ENCODE measurements at regions not wholly inside any gene's neighbourhood (a gene's known extent, or its start where the extent isn't known, plus 50 kb on each side); places are given as distances from the start of the nearest gene placed in this dataset.

- no peak for DNase-seq
Observed at GRCh38 chr1:229040630-229041358, 230.1 kb upstream of the RAB4A start.

DNA sequence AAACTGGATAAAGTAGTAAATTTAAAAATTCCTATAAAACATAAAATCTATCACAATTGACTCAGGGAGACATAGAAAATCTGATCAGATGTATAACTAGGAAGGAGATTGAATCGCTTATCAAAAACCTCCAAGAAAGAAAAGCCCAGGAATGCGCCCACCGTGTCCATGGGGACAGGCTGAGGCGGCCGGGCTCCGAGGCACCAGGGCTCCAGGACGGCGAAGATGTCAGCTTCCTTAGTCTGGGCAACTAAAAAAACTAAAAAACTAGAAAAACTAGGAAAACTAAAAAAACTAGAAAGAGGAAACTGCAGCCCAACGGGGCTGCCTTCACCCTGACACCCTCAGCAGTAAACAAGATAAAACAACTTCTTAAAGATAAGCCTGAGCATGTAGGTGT lies 229.0 kb upstream of the RAB4A start:
- no peak for DNase-seq

DNA sequence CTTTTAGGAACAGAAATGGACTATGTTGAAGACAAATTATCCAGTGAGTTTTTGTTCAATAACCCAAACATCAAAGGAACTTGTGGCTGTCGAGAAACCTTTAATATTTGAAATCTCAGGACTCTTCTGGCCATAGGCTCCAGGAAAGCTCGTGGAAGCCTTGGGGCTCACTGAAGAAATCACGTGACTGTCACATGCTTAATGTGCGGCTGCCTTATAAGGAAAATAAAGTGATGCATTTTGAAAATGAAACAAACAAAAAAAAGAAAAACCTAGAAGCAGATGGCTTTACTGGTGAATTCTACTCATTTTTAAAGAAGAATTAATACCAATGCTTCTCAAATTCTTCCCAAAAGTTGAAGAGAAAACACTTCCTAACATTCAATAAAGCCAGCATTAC lies 228.4 kb upstream of the RAB4A start:
- no peak for DNase-seq

GRCh38 chr1:229043115-229043514 lies 227.8 kb upstream of the RAB4A start:
- DNase-seq, result no peak

GRCh38 chr1:229046251-229046853 lies 224.6 kb upstream of the RAB4A start:
- DNase-seq, result no peak

GRCh38 chr1:229047161-229047839 lies 223.6 kb upstream of the RAB4A start:
- no peak for DNase-seq

- no peak for DNase-seq
Observed at GRCh38 chr1:229047840-229048620, 222.9 kb upstream of the RAB4A start.

- DNase-seq, result no peak
Observed at GRCh38 chr1:229048896-229049295, 222.0 kb upstream of the RAB4A start.

- DNase-seq, result no peak
Observed at GRCh38 chr1:229056046-229056445, 214.9 kb upstream of the RAB4A start.

- no peak for DNase-seq
Observed at GRCh38 chr1:229058111-229058561, 212.8 kb upstream of the RAB4A start.

- no peak for DNase-seq
Observed at GRCh38 chr1:229058729-229059128, 212.2 kb upstream of the RAB4A start.

DNA sequence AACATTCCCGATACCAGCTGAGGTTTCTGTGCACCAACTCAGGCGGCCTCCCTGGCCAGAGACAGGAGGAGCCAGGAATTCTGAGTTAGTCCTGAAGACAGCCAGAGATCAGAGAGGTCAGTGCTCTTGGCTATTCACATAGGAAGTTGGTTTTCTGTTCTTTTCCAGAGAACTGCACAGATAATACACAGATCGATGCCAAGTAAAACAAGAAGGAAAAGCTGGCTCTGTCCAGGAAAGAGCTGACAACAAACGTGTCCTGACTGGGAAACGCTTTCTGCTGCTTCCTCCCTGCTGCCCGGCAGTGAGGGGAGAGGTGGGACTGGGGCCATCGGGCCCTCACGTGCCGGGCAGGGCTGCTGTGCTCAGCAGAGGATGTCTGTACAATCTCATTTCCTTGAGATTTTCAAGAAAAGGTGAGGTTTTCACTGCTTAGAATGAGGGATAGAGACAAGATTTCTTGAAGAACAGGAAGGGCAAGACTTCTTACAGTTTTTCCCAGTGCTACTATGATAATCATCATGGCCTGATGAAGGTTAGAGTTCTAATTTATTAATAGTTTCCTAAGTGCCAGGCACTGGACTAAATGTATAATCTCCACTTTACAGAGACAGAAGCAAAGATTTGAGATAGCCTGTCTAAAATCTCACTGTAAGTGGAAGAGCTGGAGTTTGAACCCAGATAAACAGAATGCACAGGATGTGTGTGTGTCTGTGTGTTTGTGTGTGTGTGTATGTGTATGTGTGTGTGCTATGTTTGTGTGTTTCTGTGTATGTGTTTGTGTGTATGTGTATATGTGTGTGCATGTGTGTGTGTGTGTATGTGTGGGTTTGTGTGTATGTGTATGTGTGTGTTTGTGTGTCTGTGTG lies 211.0 kb upstream of the RAB4A start:
- DNase-seq, result no peak

- DNase-seq, result no peak
Observed at GRCh38 chr1:229062135-229062534, 208.8 kb upstream of the RAB4A start.

- DNase-seq, result no peak
Observed at GRCh38 chr1:229063154-229063773, 207.6 kb upstream of the RAB4A start.

- DNase-seq, result no peak
Observed at GRCh38 chr1:229064320-229065168, 206.4 kb upstream of the RAB4A start.

- no peak for DNase-seq
Observed at GRCh38 chr1:229065613-229066012, 205.3 kb upstream of the RAB4A start.

DNA sequence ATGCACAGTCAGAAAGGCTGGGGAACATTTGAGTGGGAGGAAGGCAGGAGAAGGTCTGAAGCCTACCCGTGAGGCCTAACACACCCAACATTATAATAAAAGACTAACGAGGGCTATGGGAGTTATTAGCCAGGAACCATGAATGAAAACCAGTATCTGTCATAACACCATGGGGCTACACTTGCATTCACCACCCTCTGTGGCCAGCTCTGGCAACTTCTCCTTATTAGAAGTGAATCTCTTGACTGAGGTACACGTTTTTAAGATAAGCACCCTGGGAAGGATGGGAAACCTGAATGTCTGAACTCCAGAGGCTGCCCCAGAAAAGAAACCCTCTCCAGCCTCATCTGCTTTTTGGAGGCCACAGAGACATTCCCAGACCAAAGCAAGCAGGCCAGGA lies 204.3 kb upstream of the RAB4A start:
- no peak for DNase-seq

GRCh38 chr1:229067546-229067945 lies 203.4 kb upstream of the RAB4A start:
- no peak for DNase-seq

GRCh38 chr1:229068270-229068987 lies 202.5 kb upstream of the RAB4A start:
- DNase-seq, result no peak

GRCh38 chr1:229069176-229069575 lies 201.7 kb upstream of the RAB4A start:
- no peak for DNase-seq

All from activated CD8-positive, alpha-beta memory T cell treated with anti-CD3 and anti-CD28 coated beads, Interleukin-2, amount 50 U/mL, for 48 hours (primary cell).